GM23338 (cell line): ENCODE measurements at regions not wholly inside any gene's neighbourhood (a gene's known extent, or its start where the extent isn't known, plus 50 kb on each side); places are given as distances from the start of the nearest gene placed in this dataset.

Experiments
- ATAC-seq: fragments of 200-7000 bp; cut with Tn5 transposase; 3 replicates; pipeline ENCODE4 v1.9.1; 2020
- DNase-seq: peaks from one replicate; pipeline ENCODE4 v3.0.0-alpha.2; 2015; ENCODE audit warnings: low spot score
- H2AFZ ChIP-seq: fragments of 200-600 bp; sonication (generic); 2 replicates; pipeline ENCODE4 v1.8.0; 2016; ENCODE audit warnings: antibody characterized with exemption, mild to moderate bottlenecking, moderate library complexity
- H3F3A ChIP-seq: fragments of 200-600 bp; sonication (generic); replicated peaks from 2 replicates; pipeline ENCODE4 v1.8.0; 2017; ENCODE audit warnings: antibody characterized with exemption, mixed run types, low read depth
- H3K27ac ChIP-seq: fragments of 200-600 bp; sonication (generic); 2 replicates; pipeline ENCODE4 v1.6.1; 2016; ENCODE audit warnings: low read depth
- H3K27me3 ChIP-seq: fragments of 200-600 bp; sonication (generic); 2 replicates; pipeline ENCODE4 v1.8.0; 2016; ENCODE audit warnings: mild to moderate bottlenecking, mixed run types, moderate library complexity; ENCODE audit not compliant: insufficient read depth
- H3K36me3 ChIP-seq: fragments of 200-600 bp; sonication (generic); 2 replicates; pipeline ENCODE4 v1.8.0; 2016; ENCODE audit warnings: mild to moderate bottlenecking; ENCODE audit not compliant: insufficient read depth
- H3K4me1 ChIP-seq: fragments of 200-600 bp; sonication (generic); 2 replicates; pipeline ENCODE4 v1.8.0; 2016; ENCODE audit warnings: mild to moderate bottlenecking, moderate library complexity; ENCODE audit not compliant: insufficient read depth
- H3K4me2 ChIP-seq: fragments of 200-600 bp; sonication (generic); 2 replicates; pipeline ENCODE4 v1.7.1; 2017; ENCODE audit warnings: mixed run types
- H3K4me3 ChIP-seq: fragments of 200-600 bp; sonication (generic); 2 replicates; pipeline ENCODE4 v1.6.1; 2016; ENCODE audit warnings: mixed run types
- H3K79me2 ChIP-seq: fragments of 200-600 bp; sonication (generic); replicated peaks from 2 replicates; pipeline ENCODE4 v1.8.0; 2017; ENCODE audit warnings: mild to moderate bottlenecking; ENCODE audit not compliant: insufficient read depth
- H3K9me2 ChIP-seq: fragments of 200-600 bp; sonication (generic); 2 replicates; pipeline ENCODE4 v1.8.0; 2017; ENCODE audit not compliant: insufficient read depth
- H4K20me1 ChIP-seq: fragments of 200-600 bp; sonication (generic); replicated peaks from 2 replicates; pipeline ENCODE4 v1.8.0; 2017; ENCODE audit warnings: mild to moderate bottlenecking; ENCODE audit not compliant: insufficient read depth
- H3K27ac Mint-ChIP-seq: 2 replicates; pipeline ENCODE4 v1.8.0; 2020; ENCODE audit warnings: inconsistent platforms, mild to moderate bottlenecking, moderate library complexity, mixed read lengths
- H3K27me3 Mint-ChIP-seq: 3 replicates; pipeline ENCODE4 v1.8.0; 2022; ENCODE audit warnings: low read depth, mild to moderate bottlenecking, moderate library complexity, mixed read lengths, inconsistent platforms; ENCODE audit not compliant: insufficient read depth, poor library complexity
- H3K36me3 Mint-ChIP-seq: 3 replicates; pipeline ENCODE4 v1.8.0; 2021; ENCODE audit warnings: low read depth, mild to moderate bottlenecking, inconsistent platforms, moderate library complexity, mixed read lengths
- H3K4me1 Mint-ChIP-seq: 3 replicates; pipeline ENCODE4 v1.8.0; 2020; ENCODE audit warnings: mild to moderate bottlenecking, inconsistent platforms, mixed read lengths
- H3K4me3 Mint-ChIP-seq: 3 replicates; pipeline ENCODE4 v1.8.0; 2021; ENCODE audit warnings: moderate library complexity, mild to moderate bottlenecking, inconsistent platforms, mixed read lengths
- H3K9me3 Mint-ChIP-seq: 3 replicates; pipeline ENCODE4 v1.8.0; 2020; ENCODE audit warnings: moderate library complexity, mild to moderate bottlenecking, inconsistent platforms, mixed read lengths
- CREB1 ChIP-seq: fragments of 250-450 bp; sonication (Bioruptor Pico); IDR thresholded peaks from 2 replicates; pipeline ENCODE4 v1.5.0; 2020; ENCODE audit warnings: low read depth, mild to moderate bottlenecking, moderate library complexity
- CTCF ChIP-seq, 2 experiments: fragments of 200-600 bp in 1 of 2; sonication (generic) in 1 of 2; conservative IDR thresholded peaks; 2 replicates each; pipeline versions ENCODE4 v1.5.1 to v1.6.1; 2016 to 2017; ENCODE audit warnings: antibody characterized with exemption in 2 of 2, low read depth in 2 of 2, mild to moderate bottlenecking in 2 of 2, moderate library complexity in 1 of 2
- ETS1 ChIP-seq: IDR thresholded peaks from 2 replicates; pipeline ENCODE4 v1.6.1; 2016; ENCODE audit warnings: antibody characterized with exemption
- EZH2 ChIP-seq: fragments of 200-600 bp; sonication (generic); IDR thresholded peaks from one replicate; pipeline ENCODE4 v1.8.0; 2017; ENCODE audit warnings: antibody characterized with exemption, mild to moderate bottlenecking, low read depth; ENCODE audit not compliant: unreplicated experiment
- EZH2phosphoT487 ChIP-seq: fragments of 200-600 bp; sonication (generic); IDR thresholded peaks from one replicate; pipeline ENCODE4 v1.8.1; 2018; ENCODE audit warnings: antibody characterized with exemption; ENCODE audit not compliant: unreplicated experiment
- JUNB ChIP-seq: IDR thresholded peaks from one replicate; pipeline ENCODE4 v1.6.1; 2016; ENCODE audit warnings: antibody characterized with exemption; ENCODE audit not compliant: unreplicated experiment
- NANOG ChIP-seq: IDR thresholded peaks from 2 replicates; pipeline ENCODE4 v1.6.1; 2016; ENCODE audit warnings: antibody characterized with exemption, borderline replicate concordance
- POLR2AphosphoS5 ChIP-seq: IDR thresholded peaks from 2 replicates; pipeline ENCODE4 v1.6.1; 2016; ENCODE audit warnings: antibody characterized with exemption, low read depth
- REST ChIP-seq: IDR thresholded peaks from one replicate; pipeline ENCODE4 v1.6.1; 2018; ENCODE audit warnings: antibody characterized with exemption; ENCODE audit not compliant: unreplicated experiment
- STAT1 ChIP-seq: IDR thresholded peaks from one replicate; pipeline ENCODE4 v1.6.1; 2016; ENCODE audit warnings: antibody characterized with exemption; ENCODE audit not compliant: unreplicated experiment
- ZNF114 ChIP-seq: fragments of 250-450 bp; sonication (Bioruptor Pico); IDR thresholded peaks from 2 replicates; pipeline ENCODE4 v1.5.0; 2020; ENCODE audit warnings: mild to moderate bottlenecking, moderate library complexity
- ZNF331 ChIP-seq: fragments of 250-450 bp; sonication (Bioruptor Pico); IDR thresholded peaks from 2 replicates; pipeline ENCODE4 v1.5.0; 2020; ENCODE audit warnings: low read depth, mild to moderate bottlenecking, moderate library complexity
- ZNF462 ChIP-seq: fragments of 250-450 bp; sonication (Bioruptor Pico); IDR thresholded peaks from 2 replicates; pipeline ENCODE4 v1.5.0; 2020; ENCODE audit warnings: mild to moderate bottlenecking, moderate library complexity

GRCh38 chr6:67881706-67882065 lies 753.4 kb upstream of the ADGRB3 start:
- Histone ChIP-seq H3K27me3 (no peaks in the 10 kb centered on the region), H3K27ac (no peak overlapping the region), H3K4me3 (no peak overlapping the region), H3K36me3 (0 out of 2 replicates have a peak, but pooled peaks cover 4% of the 10 kb centered on the region), H3F3A (no peaks in the 10 kb centered on the region), H3K4me1 (peaks cover 4% of the 10 kb centered on the region; the same call in 1 of the 2 replicates), H2AFZ (no peak overlapping the region), H4K20me1 (no peaks in the 10 kb centered on the region), H3K9me2 (peaks cover 15% of the 10 kb centered on the region; the same call in 1 of the 2 replicates), H3K79me2 (no peaks in the 10 kb centered on the region), H3K4me2 (no peak overlapping the region)
- H3K4me1 Mint-ChIP-seq: peaks cover 6% of the 10 kb centered on the region; the same call in 2 of the 3 replicates
- no peak for ATAC-seq
- H3K36me3 Mint-ChIP-seq: peaks cover 12% of the 10 kb centered on the region
- no peak overlapping the region for H3K4me3 Mint-ChIP-seq
- H3K9me3 Mint-ChIP-seq: peaks cover 14% of the 10 kb centered on the region; the same call in 2 of the 3 replicates
- no peak overlapping the region for H3K27ac Mint-ChIP-seq
- H3K27me3 Mint-ChIP-seq: no peaks in the 10 kb centered on the region
- no peak for DNase-seq
- TF ChIP-seq CTCF (conservative IDR thresholded peaks at IDR 0.05; ENCODE audit: low read depth in 2 of 2) (no peak), ZNF331 (CRISPR knock-in tag) (no peak), POLR2AphosphoS5 (no peak), ZNF114 (no peak), EZH2 (no peak), STAT1 (no peak), EZH2phosphoT487 (no peak), ZNF462 (CRISPR knock-in tag) (no peak), ETS1 (no peak), NANOG (no peak), REST (no peak), JUNB (no peak), CREB1 (CRISPR knock-in tag) (no peak)
